Neural cell (in vitro differentiated cells): ENCODE measurements at regions not wholly inside any gene's neighbourhood (a gene's known extent, or its start where the extent isn't known, plus 50 kb on each side); places are given as distances from the start of the nearest gene placed in this dataset.

ENCODE experiments used
- H2AFZ ChIP-seq: fragments of 200-600, 300-800 bp; sonication (generic), shearing (Covaris generic); 2 replicates; pipeline ENCODE4 v1.6.0; 2014; ENCODE audit warnings: low read depth, mild to moderate bottlenecking, antibody characterized with exemption, low read length, moderate library complexity
- H3F3A ChIP-seq: fragments of 200-600 bp; shearing (Covaris generic); 2 replicates; pipeline ENCODE4 v1.6.1; 2016; ENCODE audit warnings: mild to moderate bottlenecking, moderate library complexity, mixed read lengths, antibody characterized with exemption, low read length; ENCODE audit not compliant: insufficient read depth, poor library complexity, severe bottlenecking
- H3K27ac ChIP-seq: fragments of 200-600, 300-800 bp; sonication (generic), shearing (Covaris generic); 2 replicates; pipeline ENCODE4 v1.5.1; 2014; ENCODE audit warnings: mild to moderate bottlenecking, low read length, moderate library complexity
- H3K27me3 ChIP-seq: fragments of 300-800, 200-600 bp; sonication (generic), shearing (Covaris generic); 2 replicates; pipeline ENCODE4 v1.6.0; 2014; ENCODE audit warnings: mild to moderate bottlenecking, low read depth, low read length, moderate library complexity; ENCODE audit not compliant: insufficient read depth
- H3K36me3 ChIP-seq: fragments of 300-800, 200-600 bp; sonication (generic), shearing (Covaris generic); 2 replicates; pipeline ENCODE4 v1.5.1; 2014; ENCODE audit warnings: mild to moderate bottlenecking, antibody characterized with exemption, low read length, moderate library complexity; ENCODE audit not compliant: insufficient read depth
- H3K4me2 ChIP-seq: fragments of 300-800, 200-600 bp; sonication (generic), shearing (Covaris generic); 2 replicates; pipeline ENCODE4 v1.6.0; 2014; ENCODE audit warnings: mild to moderate bottlenecking, low read length
- H3K4me3 ChIP-seq: fragments of 300-800, 200-600 bp; sonication (generic), shearing (Covaris generic); 2 replicates; pipeline ENCODE4 v1.5.1; 2014; ENCODE audit warnings: mild to moderate bottlenecking, low read length, moderate library complexity
- H3K79me2 ChIP-seq: fragments of 200-600 bp; shearing (Covaris generic); replicated peaks from 2 replicates; pipeline ENCODE4 v1.6.0; 2014; ENCODE audit warnings: mild to moderate bottlenecking, low read length, moderate library complexity; ENCODE audit not compliant: insufficient read depth
- H3K9ac ChIP-seq: fragments of 300-800, 200-600 bp; sonication (generic), shearing (Covaris generic); 2 replicates; pipeline ENCODE4 v1.6.1; 2016; ENCODE audit warnings: mild to moderate bottlenecking, low read length, mixed read lengths
- H3K9me2 ChIP-seq: fragments of 200-600 bp; shearing (Covaris generic); 2 replicates; pipeline ENCODE4 v1.6.1; 2016; ENCODE audit warnings: mild to moderate bottlenecking, low read length, mixed read lengths; ENCODE audit not compliant: insufficient read depth
- H3K9me3 ChIP-seq: fragments of 200-600, 300-800 bp; sonication (generic), shearing (Covaris generic); 2 replicates; pipeline ENCODE4 v1.6.1; 2016; ENCODE audit warnings: mild to moderate bottlenecking, mixed run types, low read length, moderate library complexity, mixed read lengths
- H4K20me1 ChIP-seq: fragments of 200-600 bp; shearing (Covaris generic); 2 replicates; pipeline ENCODE4 v1.6.1; 2016; ENCODE audit warnings: mild to moderate bottlenecking, mixed run types; ENCODE audit not compliant: insufficient read depth
- EP300 ChIP-seq: fragments of 450-650 bp; conservative IDR thresholded peaks from 2 replicates; pipeline ENCODE4 v1.6.1; 2014; ENCODE audit warnings: antibody characterized with exemption, mild to moderate bottlenecking, moderate library complexity; ENCODE audit not compliant: poor library complexity, severe bottlenecking
- EZH2 ChIP-seq: fragments of 200-600, 300-800 bp; shearing (Covaris generic), sonication (generic); IDR thresholded peaks from 2 replicates; pipeline ENCODE4 v1.6.1; 2014; ENCODE audit warnings: antibody characterized with exemption, low read length, borderline replicate concordance, mild to moderate bottlenecking; ENCODE audit not compliant: insufficient read depth, poor library complexity, severe bottlenecking
- MXI1 ChIP-seq: fragments of 450-650 bp; conservative IDR thresholded peaks from 2 replicates; pipeline ENCODE4 v1.6.1; 2014; ENCODE audit warnings: antibody characterized with exemption, mild to moderate bottlenecking; ENCODE audit not compliant: poor library complexity, severe bottlenecking
- POLR2AphosphoS5 ChIP-seq: IDR thresholded peaks from 2 replicates; pipeline ENCODE4 v1.6.1; 2012
- RAD21 ChIP-seq: fragments of 450-650 bp; conservative IDR thresholded peaks from 2 replicates; pipeline ENCODE4 v1.6.1; 2014; ENCODE audit warnings: antibody characterized with exemption, mild to moderate bottlenecking, moderate library complexity
- SMC3 ChIP-seq: fragments of 450-650 bp; conservative IDR thresholded peaks from 2 replicates; pipeline ENCODE4 v1.6.1; 2014; ENCODE audit warnings: antibody characterized with exemption, mild to moderate bottlenecking, moderate library complexity; ENCODE audit not compliant: poor library complexity
- TAF1 ChIP-seq: IDR thresholded peaks from 2 replicates; pipeline ENCODE4 v1.6.1; 2012; ENCODE audit warnings: low read depth
- TF ChIP-seq, protein P1 (sequence below): fragments of 450-650 bp; IDR thresholded peaks from 2 replicates; pipeline ENCODE4 v1.5.1; 2014; ENCODE audit warnings: antibody characterized with exemption, mild to moderate bottlenecking, moderate library complexity; ENCODE audit not compliant: poor library complexity, severe bottlenecking
- TF ChIP-seq, protein P2 (sequence below): IDR thresholded peaks from 2 replicates; pipeline ENCODE4 v1.6.1; 2012; ENCODE audit warnings: borderline replicate concordance

DNA sequence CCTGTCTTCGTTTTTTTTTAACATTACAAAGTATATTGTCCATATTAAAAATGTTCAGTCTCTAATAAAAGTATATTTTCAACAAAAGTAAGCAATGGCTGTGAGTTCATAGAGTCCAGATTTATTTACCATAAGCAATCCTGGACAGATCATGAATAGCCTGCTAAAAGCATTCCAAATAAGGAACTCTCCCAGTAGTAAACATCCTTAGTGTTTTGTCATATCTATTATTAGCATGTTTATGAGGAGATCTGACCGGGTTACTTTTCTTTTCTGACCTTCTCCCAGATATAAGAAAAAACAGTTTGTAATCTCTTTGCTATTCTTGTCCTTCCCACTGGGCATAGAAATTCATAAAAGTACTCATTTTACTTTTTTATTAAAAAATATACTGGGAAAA lies 403.9 kb upstream of the ANO3 start:
- no peaks in the 10 kb centered on the region for H3K36me3 ChIP-seq
- H3K4me2 ChIP-seq, result no peak overlapping the region
- TF ChIP-seq POLR2AphosphoS5, result no peak
- no peak for TF ChIP-seq TAF1
- no peak for TF ChIP-seq MXI1
- TF ChIP-seq EP300, result no peak
- no peak for TF ChIP-seq RAD21

DNA sequence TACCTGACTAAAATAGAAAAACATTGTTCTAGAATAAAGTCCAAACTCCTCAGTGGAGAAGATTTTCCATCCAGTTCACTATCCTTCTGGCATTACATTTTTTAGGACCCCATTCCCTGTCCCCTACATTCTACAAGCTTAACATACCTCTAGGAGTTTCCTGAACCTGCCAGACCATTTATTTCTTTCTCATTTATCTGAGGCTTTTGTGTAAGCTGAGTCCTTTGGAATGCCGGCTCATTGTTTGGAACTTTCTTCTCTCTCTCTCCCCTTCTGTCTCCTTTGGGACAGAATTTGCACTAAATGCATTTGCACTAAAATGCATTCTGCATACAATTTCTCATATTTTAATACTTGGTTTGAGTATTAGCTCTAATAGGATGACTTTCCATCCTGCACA lies 393.0 kb upstream of the ANO3 start:
- no peak overlapping the region for H3K9ac ChIP-seq
- H3F3A ChIP-seq, result no peaks in the 10 kb centered on the region
- no peak for TF ChIP-seq RAD21
- TF ChIP-seq POLR2AphosphoS5, result no peak
- no peak for TF ChIP-seq TAF1
- TF ChIP-seq, protein P1, sequence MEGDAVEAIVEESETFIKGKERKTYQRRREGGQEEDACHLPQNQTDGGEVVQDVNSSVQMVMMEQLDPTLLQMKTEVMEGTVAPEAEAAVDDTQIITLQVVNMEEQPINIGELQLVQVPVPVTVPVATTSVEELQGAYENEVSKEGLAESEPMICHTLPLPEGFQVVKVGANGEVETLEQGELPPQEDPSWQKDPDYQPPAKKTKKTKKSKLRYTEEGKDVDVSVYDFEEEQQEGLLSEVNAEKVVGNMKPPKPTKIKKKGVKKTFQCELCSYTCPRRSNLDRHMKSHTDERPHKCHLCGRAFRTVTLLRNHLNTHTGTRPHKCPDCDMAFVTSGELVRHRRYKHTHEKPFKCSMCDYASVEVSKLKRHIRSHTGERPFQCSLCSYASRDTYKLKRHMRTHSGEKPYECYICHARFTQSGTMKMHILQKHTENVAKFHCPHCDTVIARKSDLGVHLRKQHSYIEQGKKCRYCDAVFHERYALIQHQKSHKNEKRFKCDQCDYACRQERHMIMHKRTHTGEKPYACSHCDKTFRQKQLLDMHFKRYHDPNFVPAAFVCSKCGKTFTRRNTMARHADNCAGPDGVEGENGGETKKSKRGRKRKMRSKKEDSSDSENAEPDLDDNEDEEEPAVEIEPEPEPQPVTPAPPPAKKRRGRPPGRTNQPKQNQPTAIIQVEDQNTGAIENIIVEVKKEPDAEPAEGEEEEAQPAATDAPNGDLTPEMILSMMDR, result no peak
- no peak for TF ChIP-seq SMC3
- no peak for TF ChIP-seq EP300
- no peak for TF ChIP-seq MXI1
- TF ChIP-seq, protein P2, sequence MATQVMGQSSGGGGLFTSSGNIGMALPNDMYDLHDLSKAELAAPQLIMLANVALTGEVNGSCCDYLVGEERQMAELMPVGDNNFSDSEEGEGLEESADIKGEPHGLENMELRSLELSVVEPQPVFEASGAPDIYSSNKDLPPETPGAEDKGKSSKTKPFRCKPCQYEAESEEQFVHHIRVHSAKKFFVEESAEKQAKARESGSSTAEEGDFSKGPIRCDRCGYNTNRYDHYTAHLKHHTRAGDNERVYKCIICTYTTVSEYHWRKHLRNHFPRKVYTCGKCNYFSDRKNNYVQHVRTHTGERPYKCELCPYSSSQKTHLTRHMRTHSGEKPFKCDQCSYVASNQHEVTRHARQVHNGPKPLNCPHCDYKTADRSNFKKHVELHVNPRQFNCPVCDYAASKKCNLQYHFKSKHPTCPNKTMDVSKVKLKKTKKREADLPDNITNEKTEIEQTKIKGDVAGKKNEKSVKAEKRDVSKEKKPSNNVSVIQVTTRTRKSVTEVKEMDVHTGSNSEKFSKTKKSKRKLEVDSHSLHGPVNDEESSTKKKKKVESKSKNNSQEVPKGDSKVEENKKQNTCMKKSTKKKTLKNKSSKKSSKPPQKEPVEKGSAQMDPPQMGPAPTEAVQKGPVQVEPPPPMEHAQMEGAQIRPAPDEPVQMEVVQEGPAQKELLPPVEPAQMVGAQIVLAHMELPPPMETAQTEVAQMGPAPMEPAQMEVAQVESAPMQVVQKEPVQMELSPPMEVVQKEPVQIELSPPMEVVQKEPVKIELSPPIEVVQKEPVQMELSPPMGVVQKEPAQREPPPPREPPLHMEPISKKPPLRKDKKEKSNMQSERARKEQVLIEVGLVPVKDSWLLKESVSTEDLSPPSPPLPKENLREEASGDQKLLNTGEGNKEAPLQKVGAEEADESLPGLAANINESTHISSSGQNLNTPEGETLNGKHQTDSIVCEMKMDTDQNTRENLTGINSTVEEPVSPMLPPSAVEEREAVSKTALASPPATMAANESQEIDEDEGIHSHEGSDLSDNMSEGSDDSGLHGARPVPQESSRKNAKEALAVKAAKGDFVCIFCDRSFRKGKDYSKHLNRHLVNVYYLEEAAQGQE, result no peak
- no peak for TF ChIP-seq EZH2
- H3K36me3 ChIP-seq, result no peaks in the 10 kb centered on the region
- H3K4me2 ChIP-seq, result no peak overlapping the region
- H3K9me3 ChIP-seq, result no peaks in the 10 kb centered on the region
- H3K79me2 ChIP-seq, result no peaks in the 10 kb centered on the region
- H3K9me2 ChIP-seq, result no peaks in the 10 kb centered on the region
- no peak overlapping the region for H3K4me3 ChIP-seq
- H4K20me1 ChIP-seq, result no peaks in the 10 kb centered on the region
- no peaks in the 10 kb centered on the region for H3K27me3 ChIP-seq
- H2AFZ ChIP-seq, result no peak overlapping the region
- H3K27ac ChIP-seq, result no peak overlapping the region

More for the DNA sequence above, 403.9 kb upstream of the ANO3 start:
- no peak overlapping the region for H3K4me3 ChIP-seq
- no peaks in the 10 kb centered on the region for H3K9me2 ChIP-seq
- no peaks in the 10 kb centered on the region for H4K20me1 ChIP-seq
- H2AFZ ChIP-seq, result no peak overlapping the region
- no peaks in the 10 kb centered on the region for H3K79me2 ChIP-seq
- H3K27me3 ChIP-seq, result no peaks in the 10 kb centered on the region
- no peak overlapping the region for H3K27ac ChIP-seq
- no peaks in the 10 kb centered on the region for H3K9me3 ChIP-seq
- no peak overlapping the region for H3K9ac ChIP-seq
- H3F3A ChIP-seq, result no peaks in the 10 kb centered on the region

DNA sequence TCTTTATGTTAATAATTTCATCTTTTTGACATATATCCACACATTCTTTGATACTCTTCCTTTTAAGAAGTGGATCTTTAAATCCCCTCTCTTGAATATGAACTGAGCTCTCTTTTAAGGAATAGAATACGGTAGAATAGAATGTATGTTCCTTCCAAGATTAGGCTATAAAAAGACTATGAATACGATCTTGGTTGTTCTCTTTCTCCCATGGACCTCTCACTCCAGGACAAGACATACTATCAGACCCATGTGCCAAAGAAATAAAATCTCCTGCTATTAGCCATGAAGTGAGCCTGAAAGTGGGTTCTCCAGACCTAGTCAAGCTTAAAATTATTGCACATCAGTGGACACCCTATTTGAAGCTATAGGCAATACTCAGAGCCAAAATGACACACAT lies 392.2 kb upstream of the ANO3 start:
- Histone ChIP-seq H3K9me2 (no peaks in the 10 kb centered on the region), H3K36me3 (no peaks in the 10 kb centered on the region), H3K9ac (no peak overlapping the region), H3K4me3 (no peak overlapping the region), H3F3A (no peaks in the 10 kb centered on the region), H2AFZ (no peak overlapping the region), H3K9me3 (no peaks in the 10 kb centered on the region), H3K4me2 (no peak overlapping the region), H3K79me2 (no peaks in the 10 kb centered on the region), H3K27me3 (no peaks in the 10 kb centered on the region), H3K27ac (no peak overlapping the region), H4K20me1 (no peaks in the 10 kb centered on the region)
- TF ChIP-seq RAD21 (no peak), EP300 (no peak)
